Nephron progenitor cell (in vitro differentiated cells): ENCODE measurements at regions not wholly inside any gene's neighbourhood (a gene's known extent, or its start where the extent isn't known, plus 50 kb on each side); places are given as distances from the start of the nearest gene placed in this dataset.

Source experiments
- DNase-seq: peaks from one replicate; pipeline ENCODE4 v3.0.0; 2021
- H3K27ac Mint-ChIP-seq: 2 replicates; pipeline ENCODE4 v1.8.0; 2021; ENCODE audit warnings: mild to moderate bottlenecking, moderate library complexity, mixed read lengths
- H3K27me3 Mint-ChIP-seq: 2 replicates; pipeline ENCODE4 v1.8.0; 2021; ENCODE audit warnings: mild to moderate bottlenecking, low read depth, mixed read lengths; ENCODE audit not compliant: poor library complexity
- H3K36me3 Mint-ChIP-seq: 2 replicates; pipeline ENCODE4 v1.8.0; 2021; ENCODE audit warnings: low read depth, mixed read lengths
- H3K4me1 Mint-ChIP-seq: 2 replicates; pipeline ENCODE4 v1.8.0; 2021; ENCODE audit warnings: mixed read lengths
- H3K4me3 Mint-ChIP-seq: 2 replicates; pipeline ENCODE4 v1.8.0; 2021; ENCODE audit warnings: mild to moderate bottlenecking, moderate library complexity, mixed read lengths
- H3K9me3 Mint-ChIP-seq: 2 replicates; pipeline ENCODE4 v1.8.0; 2021; ENCODE audit warnings: mild to moderate bottlenecking, moderate library complexity, mixed read lengths
- CTCF ChIP-seq: fragments of 200-600 bp; sonication (generic); IDR thresholded peaks from 2 replicates; pipeline ENCODE4 v1.5.0; 2021; ENCODE audit warnings: antibody characterized with exemption

- Mint-ChIP-seq H3K27ac (no peak overlapping the region), H3K4me1 (peaks cover 49% of the 10 kb centered on the region), H3K4me3 (no peak overlapping the region), H3K36me3 (peaks cover 10% of the 10 kb centered on the region), H3K9me3 (peaks cover 23% of the 10 kb centered on the region), H3K27me3 (peaks cover 26% of the 10 kb centered on the region)
- no peak for TF ChIP-seq CTCF
- no peak for DNase-seq
Observed at GRCh38 chr2:236661762-236662110, 92.1 kb downstream of the ACKR3 start.

- TF ChIP-seq CTCF = no peak
- Mint-ChIP-seq H3K4me3 (no peak overlapping the region), H3K27ac (peak overlapping the region; percentile 31), H3K36me3 (peaks cover 10% of the 10 kb centered on the region), H3K4me1 (peaks cover 49% of the 10 kb centered on the region), H3K9me3 (peaks cover 22% of the 10 kb centered on the region), H3K27me3 (peaks cover 26% of the 10 kb centered on the region)
- DNase-seq = no peak
Observed at GRCh38 chr2:236662231-236663185, 92.9 kb downstream of the ACKR3 start.

- Mint-ChIP-seq H3K27ac (no peak overlapping the region), H3K36me3 (peaks cover 6% of the 10 kb centered on the region), H3K9me3 (peaks cover 17% of the 10 kb centered on the region), H3K27me3 (peaks cover 19% of the 10 kb centered on the region), H3K4me3 (no peak overlapping the region), H3K4me1 (peaks cover 50% of the 10 kb centered on the region)
- TF ChIP-seq CTCF = no peak
- no peak for DNase-seq
Observed at GRCh38 chr2:236663287-236664101, 93.9 kb downstream of the ACKR3 start.

- Mint-ChIP-seq H3K27ac (no peak overlapping the region), H3K36me3 (peaks cover 6% of the 10 kb centered on the region), H3K4me1 (peaks cover 47% of the 10 kb centered on the region), H3K27me3 (peaks cover 19% of the 10 kb centered on the region), H3K9me3 (peaks cover 17% of the 10 kb centered on the region), H3K4me3 (no peak overlapping the region)
- no peak for TF ChIP-seq CTCF
- DNase-seq = no peak
Observed at GRCh38 chr2:236664136-236664535, 94.5 kb downstream of the ACKR3 start.

GRCh38 chr2:236665101-236665500 lies 95.5 kb downstream of the ACKR3 start:
- Mint-ChIP-seq H3K4me3 (no peak overlapping the region), H3K27me3 (peaks cover 21% of the 10 kb centered on the region), H3K27ac (no peak overlapping the region), H3K9me3 (peaks cover 17% of the 10 kb centered on the region), H3K4me1 (peaks cover 38% of the 10 kb centered on the region), H3K36me3 (peaks cover 6% of the 10 kb centered on the region)
- DNase-seq = no peak
- TF ChIP-seq CTCF = no peak
